ENCODE measurements at regions not wholly inside any gene's neighbourhood (a gene's known extent, or its start where the extent isn't known, plus 50 kb on each side); places are given as distances from the start of the nearest gene placed in this dataset.

- TF ChIP-seq, protein P1, sequence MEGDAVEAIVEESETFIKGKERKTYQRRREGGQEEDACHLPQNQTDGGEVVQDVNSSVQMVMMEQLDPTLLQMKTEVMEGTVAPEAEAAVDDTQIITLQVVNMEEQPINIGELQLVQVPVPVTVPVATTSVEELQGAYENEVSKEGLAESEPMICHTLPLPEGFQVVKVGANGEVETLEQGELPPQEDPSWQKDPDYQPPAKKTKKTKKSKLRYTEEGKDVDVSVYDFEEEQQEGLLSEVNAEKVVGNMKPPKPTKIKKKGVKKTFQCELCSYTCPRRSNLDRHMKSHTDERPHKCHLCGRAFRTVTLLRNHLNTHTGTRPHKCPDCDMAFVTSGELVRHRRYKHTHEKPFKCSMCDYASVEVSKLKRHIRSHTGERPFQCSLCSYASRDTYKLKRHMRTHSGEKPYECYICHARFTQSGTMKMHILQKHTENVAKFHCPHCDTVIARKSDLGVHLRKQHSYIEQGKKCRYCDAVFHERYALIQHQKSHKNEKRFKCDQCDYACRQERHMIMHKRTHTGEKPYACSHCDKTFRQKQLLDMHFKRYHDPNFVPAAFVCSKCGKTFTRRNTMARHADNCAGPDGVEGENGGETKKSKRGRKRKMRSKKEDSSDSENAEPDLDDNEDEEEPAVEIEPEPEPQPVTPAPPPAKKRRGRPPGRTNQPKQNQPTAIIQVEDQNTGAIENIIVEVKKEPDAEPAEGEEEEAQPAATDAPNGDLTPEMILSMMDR (IDR thresholded peaks at IDR 0.05), result no peak
- TF ChIP-seq POLR2A (IDR thresholded peaks at IDR 0.05) (no peak), POLR2AphosphoS5 (IDR thresholded peaks at IDR 0.05) (no peak), EP300 (IDR thresholded peaks at IDR 0.05) (no peak)
Observed at GRCh38 chr17:72031219-72031884, 89.5 kb upstream of the SOX9 start.

Measured in stomach (tissue), 4 donors.